Gastroesophageal sphincter (tissue), 3 donors: ENCODE measurements at regions not wholly inside any gene's neighbourhood (a gene's known extent, or its start where the extent isn't known, plus 50 kb on each side); places are given as distances from the start of the nearest gene placed in this dataset.

Source experiments
- CTCF ChIP-seq, 4 experiments: fragments of 200-600 bp in 2 of 4; fragments of 450-650 bp in 2 of 4; sonication (generic) in 1 of 4; IDR thresholded peaks; one replicate each; pipeline ENCODE4 v1.5.1; 2017 to 2019; ENCODE audit warnings: antibody characterized with exemption in 4 of 4, mild to moderate bottlenecking in 2 of 4, moderate library complexity in 2 of 4
- EP300 ChIP-seq: sonication (generic); formaldehyde crosslinking; IDR thresholded peaks from one replicate; pipeline ENCODE4 v1.6.1; 2017; ENCODE audit warnings: antibody characterized with exemption, mild to moderate bottlenecking
- POLR2A ChIP-seq, 2 donors: fragments of 450-650 bp; IDR thresholded peaks; one replicate each; pipeline ENCODE4 v1.6.1; 2017; ENCODE audit warnings: antibody characterized with exemption in 2 of 2, mild to moderate bottlenecking in 2 of 2, moderate library complexity in 1 of 2
- POLR2AphosphoS5 ChIP-seq: sonication (generic); formaldehyde crosslinking; IDR thresholded peaks from one replicate; pipeline ENCODE4 v1.6.1; 2017; ENCODE audit warnings: antibody characterized with exemption

DNA sequence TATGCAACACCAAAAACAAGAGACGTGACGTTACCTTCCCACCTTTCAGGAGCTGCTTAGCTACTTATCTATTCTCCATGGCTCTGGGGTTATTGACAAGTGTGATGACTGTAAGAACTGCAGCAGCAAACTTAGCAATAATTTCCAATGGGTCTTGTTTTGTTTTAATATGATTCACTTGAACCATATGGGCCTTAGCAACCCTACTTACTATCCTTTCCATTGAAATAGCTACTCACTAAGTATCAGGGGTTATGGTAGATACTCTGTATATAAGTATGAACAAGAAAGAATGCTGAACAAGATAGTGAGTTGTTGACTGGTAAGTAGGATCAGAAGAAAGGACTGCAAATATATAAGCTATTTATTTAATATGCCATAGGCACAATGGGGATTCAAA lies 69.3 kb upstream of the BBX start:
- TF ChIP-seq POLR2A (IDR thresholded peaks at IDR 0.05) = no peak
- TF ChIP-seq CTCF (IDR thresholded peaks at IDR 0.05) = no peak
- TF ChIP-seq EP300 = no peak
- no peak for TF ChIP-seq POLR2AphosphoS5
